H9 (cell line): ENCODE measurements at regions not wholly inside any gene's neighbourhood (a gene's known extent, or its start where the extent isn't known, plus 50 kb on each side); places are given as distances from the start of the nearest gene placed in this dataset.

ENCODE experiments used
- DNase-seq: peaks from one replicate; pipeline ENCODE4 v3.0.0-alpha.2; 2017
- H2AFZ ChIP-seq: one replicate; pipeline ENCODE4 v1.6.1; 2013; ENCODE audit warnings: mild to moderate bottlenecking, low read length, control low read depth, moderate library complexity
- H2AK5ac ChIP-seq: 2 replicates; pipeline ENCODE4 v1.6.1; 2013; ENCODE audit warnings: low read length, control low read depth, mixed read lengths; ENCODE audit not compliant: insufficient read length
- H2BK120ac ChIP-seq: one replicate; pipeline ENCODE4 v1.6.1; 2013; ENCODE audit warnings: low read depth, mild to moderate bottlenecking, low read length, control low read depth, inconsistent platforms; ENCODE audit not compliant: poor library complexity, severe bottlenecking
- H2BK12ac ChIP-seq: 2 replicates; pipeline ENCODE4 v1.6.1; 2013; ENCODE audit warnings: low read length, control low read depth, mixed read lengths, low read depth; ENCODE audit not compliant: insufficient read length
- H2BK15ac ChIP-seq: 2 replicates; pipeline ENCODE4 v1.6.1; 2013; ENCODE audit warnings: low read depth, low read length, control low read depth
- H2BK20ac ChIP-seq: one replicate; pipeline ENCODE4 v1.6.1; 2013; ENCODE audit warnings: low read depth, mild to moderate bottlenecking, low read length, control low read depth, inconsistent platforms; ENCODE audit not compliant: poor library complexity, severe bottlenecking
- H2BK5ac ChIP-seq: 2 replicates; pipeline ENCODE4 v1.6.1; 2013; ENCODE audit warnings: low read length, control low read depth, mixed read lengths; ENCODE audit not compliant: insufficient read length
- H3K14ac ChIP-seq: 2 replicates; pipeline ENCODE4 v1.6.1; 2013; ENCODE audit warnings: low read length, control low read depth; ENCODE audit not compliant: insufficient read depth
- H3K18ac ChIP-seq: 2 replicates; pipeline ENCODE4 v1.6.1; 2013; ENCODE audit warnings: low read depth, mild to moderate bottlenecking, mixed read lengths, low read length, control low read depth; ENCODE audit not compliant: insufficient read length
- H3K23ac ChIP-seq: 2 replicates; pipeline ENCODE4 v1.6.1; 2013; ENCODE audit warnings: low read length, control low read depth, mixed read lengths, low read depth; ENCODE audit not compliant: insufficient read length
- H3K23me2 ChIP-seq: 2 replicates; pipeline ENCODE4 v1.6.1; 2013; ENCODE audit warnings: low read depth, mild to moderate bottlenecking, mixed read lengths, low read length, control low read depth; ENCODE audit not compliant: insufficient read length, poor library complexity, severe bottlenecking
- H3K27ac ChIP-seq: 2 replicates; pipeline ENCODE4 v1.5.1; 2013; ENCODE audit warnings: low read length, control low read depth, mixed read lengths, low read depth; ENCODE audit not compliant: insufficient read length
- H3K27me3 ChIP-seq: 2 replicates; pipeline ENCODE4 v1.6.1; 2013; ENCODE audit warnings: low read length, control low read depth, inconsistent platforms; ENCODE audit not compliant: insufficient read depth
- H3K4ac ChIP-seq: 2 replicates; pipeline ENCODE4 v1.6.1; 2013; ENCODE audit warnings: low read depth, mild to moderate bottlenecking, control low read depth, inconsistent platforms, low read length, moderate library complexity
- H3K4me1 ChIP-seq: 2 replicates; pipeline ENCODE4 v1.6.1; 2013; ENCODE audit warnings: low read length, control low read depth, inconsistent platforms; ENCODE audit not compliant: insufficient read depth
- H3K4me2 ChIP-seq: 2 replicates; pipeline ENCODE4 v1.6.1; 2013; ENCODE audit warnings: low read length, control low read depth, mixed read lengths; ENCODE audit not compliant: insufficient read length, insufficient read depth
- H3K56ac ChIP-seq: 2 replicates; pipeline ENCODE4 v1.6.1; 2013; ENCODE audit warnings: low read depth, mild to moderate bottlenecking, mixed read lengths, low read length, control low read depth; ENCODE audit not compliant: insufficient read length
- H3K79me1 ChIP-seq: 2 replicates; pipeline ENCODE4 v1.6.1; 2013; ENCODE audit warnings: low read depth, mild to moderate bottlenecking, moderate library complexity, low read length, control low read depth, inconsistent platforms; ENCODE audit not compliant: insufficient read depth, poor library complexity, severe bottlenecking
- H3K79me2 ChIP-seq: 2 replicates; pipeline ENCODE4 v1.6.1; 2013; ENCODE audit warnings: low read length, control low read depth, inconsistent platforms; ENCODE audit not compliant: insufficient read depth
- H3K9ac ChIP-seq: 2 replicates; pipeline ENCODE4 v1.6.1; 2013; ENCODE audit warnings: low read length, control low read depth, mixed read lengths; ENCODE audit not compliant: insufficient read length; ENCODE audit errors: extremely low read depth
- H3K9me3 ChIP-seq: one replicate; pipeline ENCODE4 v1.6.1; 2013; ENCODE audit warnings: low read depth, low read length, inconsistent platforms; ENCODE audit not compliant: control insufficient read depth
- H3T11ph ChIP-seq: one replicate; pipeline ENCODE4 v1.6.1; 2013; ENCODE audit warnings: mild to moderate bottlenecking, low read length, control low read depth, inconsistent platforms
- H4K20me1 ChIP-seq: one replicate; pipeline ENCODE4 v1.6.1; 2013; ENCODE audit not compliant: control insufficient read depth, insufficient read length, insufficient read depth
- H4K5ac ChIP-seq: 2 replicates; pipeline ENCODE4 v1.6.1; 2013; ENCODE audit warnings: low read depth, mild to moderate bottlenecking, mixed read lengths, low read length, control low read depth; ENCODE audit not compliant: insufficient read length
- H4K8ac ChIP-seq: replicated peaks from 2 replicates; pipeline ENCODE4 v1.6.1; 2013; ENCODE audit warnings: low read length, control low read depth, mixed read lengths, low read depth; ENCODE audit not compliant: insufficient read length
- H4K91ac ChIP-seq: 2 replicates; pipeline ENCODE4 v1.6.1; 2013; ENCODE audit warnings: low read depth, mild to moderate bottlenecking, moderate library complexity, mixed read lengths, low read length, control low read depth; ENCODE audit not compliant: insufficient read length
- H3K27ac Mint-ChIP-seq, 3 experiments: 2 replicates in 2 of 3; 3 replicates in 1 of 3; pipeline ENCODE4 v1.8.0; 2020 to 2021; ENCODE audit warnings: mixed read lengths in 3 of 3, mild to moderate bottlenecking in 1 of 3, moderate library complexity in 1 of 3
- H3K27me3 Mint-ChIP-seq: 2 replicates; pipeline ENCODE4 v1.8.0; 2021; ENCODE audit warnings: low read depth, mild to moderate bottlenecking, moderate library complexity, mixed read lengths
- H3K36me3 Mint-ChIP-seq, 3 experiments: 2 replicates in 2 of 3; 3 replicates in 1 of 3; pipeline ENCODE4 v1.8.0; 2020 to 2021; ENCODE audit warnings: low read depth in 3 of 3, mixed read lengths in 3 of 3; ENCODE audit not compliant: insufficient read depth in 1 of 3
- H3K4me1 Mint-ChIP-seq, 2 experiments: 2 replicates each; pipeline ENCODE4 v1.8.0; 2020; ENCODE audit warnings: mixed read lengths in 2 of 2
- H3K4me3 Mint-ChIP-seq, 2 experiments: 2 replicates in 1 of 2; 3 replicates in 1 of 2; pipeline ENCODE4 v1.8.0; 2020 to 2021; ENCODE audit warnings: mild to moderate bottlenecking in 2 of 2, mixed read lengths in 2 of 2, moderate library complexity in 1 of 2
- H3K9me3 Mint-ChIP-seq, 2 experiments: 2 replicates in 1 of 2; 3 replicates in 1 of 2; pipeline ENCODE4 v1.8.0; 2020; ENCODE audit warnings: mild to moderate bottlenecking in 2 of 2, mixed read lengths in 2 of 2, moderate library complexity in 1 of 2
- WGBS: extraction: QIAGEN DNeasy Blood & Tissue Kit; methylation state at CpG from one replicate; pipeline ENCODE4 v1.1.7; 2013; ENCODE audit warnings: missing lambda C conversion rate, low lambda C conversion rate, mixed read lengths; ENCODE audit not compliant: insufficient read length; ENCODE audit errors: extremely low coverage; 5-methylcytosine and 5-hydroxymethylcytosine counted together
- TF ChIP-seq, protein P1 (sequence below): fragments of 200-600 bp; sonication (generic); conservative IDR thresholded peaks from 3 replicates; pipeline ENCODE4 v1.8.0; 2021; ENCODE audit warnings: antibody characterized with exemption, mild to moderate bottlenecking

DNA sequence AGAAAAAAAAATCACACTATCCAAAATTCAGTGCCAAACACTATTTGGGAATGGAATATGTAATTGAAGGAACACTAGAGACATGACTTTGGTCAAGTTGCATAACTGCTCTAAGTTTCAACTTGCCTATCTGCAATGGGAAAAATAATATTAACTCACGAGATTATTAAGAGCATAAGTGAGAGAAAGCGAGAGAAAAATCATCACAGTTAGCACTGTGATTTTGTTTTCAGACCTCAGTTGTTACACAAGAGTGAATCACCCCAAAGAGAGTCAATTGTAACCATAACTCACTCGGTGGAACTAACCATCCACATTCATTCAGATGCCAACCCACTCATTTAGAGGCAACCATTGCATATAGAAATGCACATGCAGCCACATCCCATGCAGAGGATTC, 147.1 kb downstream of the NHLRC3 start:
- H2BK15ac ChIP-seq = no peak overlapping the region
- Mint-ChIP-seq H3K4me1 (peaks cover 10 to 13% of the 10 kb centered on the region in 2 experiments), H3K4me3 (no peak overlapping the region), H3K9me3 (no peaks in the 10 kb centered on the region; a peak in 1 of 5 replicates), H3K27me3 (peaks cover 4% of the 10 kb centered on the region; the same call in 1 of the 2 replicates), H3K36me3 (no peaks in the 10 kb centered on the region), H3K27ac (no peak overlapping the region)
- no peak overlapping the region for H3K18ac ChIP-seq
- H3K14ac ChIP-seq = no peak overlapping the region
- H3K56ac ChIP-seq = no peak overlapping the region
- H3K23ac ChIP-seq = no peak overlapping the region
- H3K4me1 ChIP-seq = no peaks in the 10 kb centered on the region
- H4K5ac ChIP-seq = no peak overlapping the region
- H3K4me2 ChIP-seq = no peak overlapping the region
- TF ChIP-seq, protein P1, sequence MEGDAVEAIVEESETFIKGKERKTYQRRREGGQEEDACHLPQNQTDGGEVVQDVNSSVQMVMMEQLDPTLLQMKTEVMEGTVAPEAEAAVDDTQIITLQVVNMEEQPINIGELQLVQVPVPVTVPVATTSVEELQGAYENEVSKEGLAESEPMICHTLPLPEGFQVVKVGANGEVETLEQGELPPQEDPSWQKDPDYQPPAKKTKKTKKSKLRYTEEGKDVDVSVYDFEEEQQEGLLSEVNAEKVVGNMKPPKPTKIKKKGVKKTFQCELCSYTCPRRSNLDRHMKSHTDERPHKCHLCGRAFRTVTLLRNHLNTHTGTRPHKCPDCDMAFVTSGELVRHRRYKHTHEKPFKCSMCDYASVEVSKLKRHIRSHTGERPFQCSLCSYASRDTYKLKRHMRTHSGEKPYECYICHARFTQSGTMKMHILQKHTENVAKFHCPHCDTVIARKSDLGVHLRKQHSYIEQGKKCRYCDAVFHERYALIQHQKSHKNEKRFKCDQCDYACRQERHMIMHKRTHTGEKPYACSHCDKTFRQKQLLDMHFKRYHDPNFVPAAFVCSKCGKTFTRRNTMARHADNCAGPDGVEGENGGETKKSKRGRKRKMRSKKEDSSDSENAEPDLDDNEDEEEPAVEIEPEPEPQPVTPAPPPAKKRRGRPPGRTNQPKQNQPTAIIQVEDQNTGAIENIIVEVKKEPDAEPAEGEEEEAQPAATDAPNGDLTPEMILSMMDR = no peak
- no peaks in the 10 kb centered on the region for H4K20me1 ChIP-seq
- no peak overlapping the region for H4K91ac ChIP-seq
- H3K27ac ChIP-seq = no peak overlapping the region
- H2BK20ac ChIP-seq = no peak overlapping the region
- no peak overlapping the region for H4K8ac ChIP-seq
- no peak overlapping the region for H3T11ph ChIP-seq
- no peak overlapping the region for H3K4ac ChIP-seq
- H3K9me3 ChIP-seq = no peaks in the 10 kb centered on the region
- no peak overlapping the region for H3K9ac ChIP-seq
- no peaks in the 10 kb centered on the region for H3K79me1 ChIP-seq
- no peak overlapping the region for H2BK120ac ChIP-seq
- WGBS = no CpG with 5 or more reads among the region's 3 CpGs
- H3K23me2 ChIP-seq = no peaks in the 10 kb centered on the region
- DNase-seq = no peak
- no peak overlapping the region for H2AFZ ChIP-seq
- H2AK5ac ChIP-seq = no peak overlapping the region
- H2BK12ac ChIP-seq = no peak overlapping the region
- H2BK5ac ChIP-seq = no peak overlapping the region
- no peaks in the 10 kb centered on the region for H3K79me2 ChIP-seq
- no peaks in the 10 kb centered on the region for H3K27me3 ChIP-seq
